GM18505 (cell line): ENCODE measurements at regions not wholly inside any gene's neighbourhood (a gene's known extent, or its start where the extent isn't known, plus 50 kb on each side); places are given as distances from the start of the nearest gene placed in this dataset.

ENCODE experiments used
- ATAC-seq: cut with Tn5 transposase; IDR thresholded peaks from one replicate; pipeline ENCODE4 v1.9.1; 2021; ENCODE audit not compliant: unreplicated experiment
- POLR2A ChIP-seq: IDR thresholded peaks from 4 replicates; pipeline ENCODE4 v1.6.1; 2011; ENCODE audit warnings: borderline replicate concordance; ENCODE audit not compliant: insufficient read depth, insufficient read length; ENCODE audit errors: extremely low read depth

- TF ChIP-seq POLR2A = no peak
Observed at GRCh38 chr2:176751314-176752227, 461.0 kb upstream of the HNRNPA3 start.

GRCh38 chr2:176752295-176752694 is 460.3 kb upstream of the HNRNPA3 start:
- ATAC-seq = no peak

More at GRCh38 chr2:176751314-176752227, 461.0 kb upstream of the HNRNPA3 start:
- no peak for ATAC-seq

DNA sequence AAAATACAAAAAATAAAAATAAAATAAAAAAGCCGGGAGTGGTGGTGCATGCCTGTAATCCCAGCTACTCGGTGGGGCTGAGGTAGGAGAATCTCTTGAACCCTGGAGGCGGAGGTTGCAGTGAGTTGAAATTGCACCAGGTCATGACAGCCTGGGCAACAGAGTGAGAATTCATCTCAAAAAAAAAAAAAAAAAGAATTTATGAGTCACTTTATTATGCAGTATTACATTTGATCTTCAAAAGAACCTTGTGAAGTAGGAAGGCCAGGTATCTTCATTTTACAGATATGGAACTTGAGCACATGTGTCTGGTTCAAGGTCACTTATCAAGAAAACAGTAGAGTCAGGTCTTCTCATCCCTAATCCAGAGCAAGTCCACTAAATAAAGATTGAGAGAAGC is 459.4 kb upstream of the HNRNPA3 start:
- no peak for ATAC-seq
- no peak for TF ChIP-seq POLR2A

More at GRCh38 chr2:176752295-176752694, 460.3 kb upstream of the HNRNPA3 start:
- TF ChIP-seq POLR2A = no peak

GRCh38 chr2:176753752-176754474 is 458.7 kb upstream of the HNRNPA3 start:
- TF ChIP-seq POLR2A = no peak
- no peak for ATAC-seq

GRCh38 chr2:176755537-176756135 is 457.0 kb upstream of the HNRNPA3 start:
- TF ChIP-seq POLR2A = no peak
- no peak for ATAC-seq

- no peak for ATAC-seq
- no peak for TF ChIP-seq POLR2A
Observed at GRCh38 chr2:176758426-176758825, 454.2 kb upstream of the HNRNPA3 start.

DNA sequence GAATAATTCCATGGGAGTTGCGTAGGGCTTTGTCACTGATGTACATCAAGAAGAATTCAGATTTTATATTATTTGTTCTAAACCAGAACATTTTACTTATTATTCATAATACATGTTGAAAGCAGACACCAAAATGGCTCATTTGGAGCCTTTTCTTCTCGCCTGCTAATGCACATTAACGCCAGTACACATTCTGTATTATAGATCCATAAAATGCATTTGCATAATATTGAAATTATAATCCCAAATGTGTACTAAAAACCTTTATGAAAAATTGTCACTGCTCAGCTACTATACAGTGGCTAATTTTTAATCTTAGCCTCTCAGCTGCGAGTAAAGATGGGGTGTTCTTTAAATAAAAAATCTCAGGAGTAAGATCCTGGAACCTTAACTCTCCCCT is 452.2 kb upstream of the HNRNPA3 start:
- TF ChIP-seq POLR2A = no peak
- no peak for ATAC-seq

DNA sequence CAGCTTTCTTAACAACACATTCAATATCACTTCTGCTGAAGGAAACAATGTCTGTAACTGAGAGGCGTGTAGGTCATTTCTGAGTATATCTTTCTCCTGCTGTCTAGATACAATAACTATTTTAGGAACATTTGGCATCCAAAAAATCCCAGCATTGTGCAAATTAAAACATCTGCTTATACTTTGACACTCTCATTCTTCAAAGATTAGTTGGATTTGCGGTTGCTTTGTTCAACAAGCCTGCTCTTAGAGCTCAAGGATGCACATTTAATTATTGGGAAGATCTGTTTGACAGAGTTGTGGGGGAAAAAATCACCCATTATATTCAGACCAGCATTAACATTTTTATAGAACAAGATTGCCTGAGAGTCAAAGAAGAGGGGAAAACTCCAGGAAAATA is 449.5 kb upstream of the HNRNPA3 start:
- no peak for ATAC-seq
- no peak for TF ChIP-seq POLR2A

- no peak for TF ChIP-seq POLR2A
- ATAC-seq = no peak
Observed at GRCh38 chr2:176763851-176764404, 448.7 kb upstream of the HNRNPA3 start.

DNA sequence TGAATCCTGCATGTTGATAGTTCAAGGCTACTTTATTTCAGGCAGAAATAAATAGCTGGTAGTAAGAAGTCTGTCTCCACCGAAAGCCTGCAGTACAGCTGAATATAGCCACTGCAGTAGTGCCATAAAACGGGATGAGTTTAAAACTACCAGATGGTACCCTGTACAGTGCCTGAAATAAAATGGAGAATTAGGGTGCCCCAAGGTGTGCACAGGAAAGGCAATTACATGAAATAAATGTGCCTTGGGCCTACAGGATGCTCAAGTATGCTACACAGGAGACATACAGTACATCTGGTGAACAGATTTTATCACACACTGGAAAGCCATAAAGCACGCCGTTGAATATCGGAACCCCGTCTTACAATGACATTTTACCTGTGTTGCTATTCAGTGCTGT is 447.7 kb upstream of the HNRNPA3 start:
- no peak for ATAC-seq
- TF ChIP-seq POLR2A = no peak

GRCh38 chr2:176766005-176766404 is 446.6 kb upstream of the HNRNPA3 start:
- TF ChIP-seq POLR2A = no peak
- ATAC-seq = no peak

- no peak for TF ChIP-seq POLR2A
- ATAC-seq = no peak
Observed at GRCh38 chr2:176768185-176768584, 444.4 kb upstream of the HNRNPA3 start.

GRCh38 chr2:176769021-176769420 is 443.6 kb upstream of the HNRNPA3 start:
- no peak for TF ChIP-seq POLR2A
- ATAC-seq = no peak
